Activated CD8-positive, alpha-beta memory T cell treated with anti-CD3 and anti-CD28 coated beads, Interleukin-2, amount 10 ng/mL, durations not matched to agents 7 days and 5 days (primary cell): ENCODE measurements at regions not wholly inside any gene's neighbourhood (a gene's known extent, or its start where the extent isn't known, plus 50 kb on each side); places are given as distances from the start of the nearest gene placed in this dataset.
"Not testable (repeated sequence)": the region's sequence is repeated elsewhere in the genome, so short reads cannot be mapped to it uniquely, and the experiment has no call there.

ENCODE experiments used
- ATAC-seq: fragments of 150-1000 bp; cut with Tn5 transposase; one replicate; pipeline ENCODE4 v1.10.0; 2021; ENCODE audit warnings: moderate library complexity
- CTCF ChIA-PET: fragments of 350-600 bp; sonication (Branson Sonifier 250); formaldehyde crosslinking; loops from one replicate; lab custom pipeline; 2021; ENCODE audit warnings: antibody characterized with exemption; lab: Charles Lee
- DNase-seq: peaks from one replicate; pipeline ENCODE4 v3.0.0-alpha.2; 2020
- H3K27ac Mint-ChIP-seq: one replicate; pipeline ENCODE4 v1.8.0; 2021; ENCODE audit warnings: mild to moderate bottlenecking, mixed read lengths
- H3K27me3 Mint-ChIP-seq: one replicate; pipeline ENCODE4 v1.8.0; 2021; ENCODE audit warnings: mixed read lengths
- H3K36me3 Mint-ChIP-seq: one replicate; pipeline ENCODE4 v1.8.0; 2021; ENCODE audit warnings: mild to moderate bottlenecking, mixed read lengths
- H3K4me1 Mint-ChIP-seq: one replicate; pipeline ENCODE4 v1.8.0; 2021; ENCODE audit warnings: mixed read lengths
- H3K4me3 Mint-ChIP-seq: one replicate; pipeline ENCODE4 v1.8.0; 2021; ENCODE audit warnings: mild to moderate bottlenecking, moderate library complexity, mixed read lengths
- H3K9me3 Mint-ChIP-seq: one replicate; pipeline ENCODE4 v1.8.0; 2022; ENCODE audit warnings: low read depth, mixed read lengths

DNA sequence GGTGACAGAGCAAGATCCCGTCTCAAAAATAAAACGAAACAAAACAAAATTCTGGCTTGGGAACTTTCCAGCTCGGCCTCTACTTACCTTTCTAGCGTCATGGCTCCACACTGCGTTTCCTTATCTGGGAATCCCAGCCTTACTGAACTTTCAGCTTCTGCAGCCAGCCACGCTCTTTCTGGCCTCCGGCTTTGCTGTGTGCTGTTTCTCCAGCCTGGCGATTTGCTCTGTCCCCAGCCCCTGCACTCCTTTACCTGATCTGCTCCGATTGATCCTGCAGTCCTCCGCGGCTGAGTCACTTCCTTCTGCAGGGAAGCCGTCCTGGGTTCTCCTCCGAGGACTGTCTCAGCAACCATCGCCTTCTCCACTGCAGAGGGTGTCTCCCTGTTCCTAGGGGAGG is 71.0 kb upstream of the FAM171A1 start:
- no peak for ATAC-seq

GRCh38 chr10:15440204-15440711 is 69.2 kb upstream of the FAM171A1 start:
- Mint-ChIP-seq H3K4me3 (no peak overlapping the region), H3K9me3 (no peaks in the 10 kb centered on the region), H3K27ac (no peak overlapping the region), H3K27me3 (peaks cover 28% of the 10 kb centered on the region), H3K36me3 (no peaks in the 10 kb centered on the region), H3K4me1 (peaks cover 3% of the 10 kb centered on the region)
- CTCF ChIA-PET, result no interaction called here
- ATAC-seq, result no peak
- DNase-seq, result no peak

More for the DNA sequence above, 71.0 kb upstream of the FAM171A1 start:
- no peak overlapping the region for H3K27ac Mint-ChIP-seq
- peaks cover 3% of the 10 kb centered on the region for H3K4me1 Mint-ChIP-seq
- H3K27me3 Mint-ChIP-seq, result peaks cover 21% of the 10 kb centered on the region
- no peaks in the 10 kb centered on the region for H3K36me3 Mint-ChIP-seq
- CTCF ChIA-PET, result no interaction called here
- H3K9me3 Mint-ChIP-seq, result no peaks in the 10 kb centered on the region
- no peak overlapping the region for H3K4me3 Mint-ChIP-seq
- DNase-seq, result no peak

- Mint-ChIP-seq H3K4me1 (peaks cover 6% of the 10 kb centered on the region), H3K27me3 (peaks cover 28% of the 10 kb centered on the region), H3K36me3 (no peaks in the 10 kb centered on the region), H3K9me3 (no peaks in the 10 kb centered on the region), H3K4me3 (no peak overlapping the region), H3K27ac (no peak overlapping the region)
- CTCF ChIA-PET, result interaction anchor here (1.3 kb wide), 1 partner anchor 11 kb away, joined by 4 read pairs; no protein-coding TSS in a partner anchor
- ATAC-seq (no peak), DNase-seq (no peak)
Measured at GRCh38 chr10:15439341-15439842, 68.3 kb upstream of the FAM171A1 start.

GRCh38 chr10:15436696-15437095 is 65.6 kb upstream of the FAM171A1 start:
- H3K9me3 Mint-ChIP-seq, result no peaks in the 10 kb centered on the region
- DNase-seq (no peak), ATAC-seq (no peak)
- H3K4me1 Mint-ChIP-seq, result peaks cover 6% of the 10 kb centered on the region
- H3K27ac Mint-ChIP-seq, result no peak overlapping the region
- no peaks in the 10 kb centered on the region for H3K36me3 Mint-ChIP-seq
- H3K4me3 Mint-ChIP-seq, result no peak overlapping the region
- CTCF ChIA-PET, result no interaction called here
- peaks cover 32% of the 10 kb centered on the region for H3K27me3 Mint-ChIP-seq

GRCh38 chr10:15433850-15434537 is 62.9 kb upstream of the FAM171A1 start:
- H3K9me3 Mint-ChIP-seq, result no peaks in the 10 kb centered on the region
- no peaks in the 10 kb centered on the region for H3K36me3 Mint-ChIP-seq
- peak; percentile 58 for ATAC-seq
- DNase-seq, result no peak
- peaks cover 3% of the 10 kb centered on the region for H3K4me1 Mint-ChIP-seq
- CTCF ChIA-PET, result interaction anchor here (0.6 to 0.9 kb wide), 4 partner anchors 9 to 53 kb away, joined by 3 to 4 read pairs (median 3); no protein-coding TSS in a partner anchor
- H3K27me3 Mint-ChIP-seq, result peaks cover 17% of the 10 kb centered on the region
- peak overlapping the region; percentile 67 for H3K4me3 Mint-ChIP-seq
- no peak overlapping the region for H3K27ac Mint-ChIP-seq

GRCh38 chr10:15432266-15432665 is 61.2 kb upstream of the FAM171A1 start:
- Mint-ChIP-seq H3K4me3 (no peak overlapping the region), H3K27ac (no peak overlapping the region), H3K9me3 (no peaks in the 10 kb centered on the region), H3K36me3 (no peaks in the 10 kb centered on the region), H3K4me1 (peaks cover 3% of the 10 kb centered on the region), H3K27me3 (peaks cover 22% of the 10 kb centered on the region)
- CTCF ChIA-PET, result no interaction called here
- ATAC-seq, result no peak
- DNase-seq, result no peak

DNA sequence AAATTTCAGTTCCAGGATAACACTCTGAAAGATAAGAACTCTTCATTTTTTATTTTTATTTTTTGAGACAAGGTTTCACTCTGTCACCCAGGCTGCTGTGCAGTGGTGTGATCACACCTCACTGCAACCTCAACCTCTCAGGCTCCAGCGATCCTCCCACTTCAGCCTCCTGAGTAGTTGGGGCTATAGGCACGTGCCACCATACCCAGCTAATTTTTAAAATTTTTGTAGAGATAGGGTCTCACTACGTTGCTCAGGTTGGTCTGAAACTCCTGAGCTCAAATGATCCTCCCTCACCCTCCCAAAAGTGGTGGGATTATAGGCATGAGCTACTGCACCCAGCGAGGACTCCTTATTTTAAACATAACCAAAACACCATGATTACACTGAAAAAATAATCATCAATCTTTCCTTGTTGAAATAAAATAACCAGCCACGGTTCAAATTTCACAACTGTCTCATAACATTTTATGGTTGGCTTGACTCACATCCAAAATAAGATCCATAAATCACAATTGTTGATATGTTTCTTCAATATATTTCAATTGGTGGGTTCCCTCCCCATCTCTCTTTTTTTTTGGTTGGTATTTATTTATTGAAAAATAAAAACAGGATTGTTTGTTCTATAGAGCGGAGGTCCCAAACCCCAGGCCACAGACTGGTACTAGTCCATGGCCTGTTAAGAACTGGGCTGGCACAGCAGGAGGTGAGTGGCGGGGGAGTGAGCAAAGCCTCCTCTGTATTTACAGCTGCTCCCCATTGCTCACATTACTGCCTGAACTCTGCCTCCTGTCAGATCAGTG is 60.1 kb upstream of the FAM171A1 start:
- CTCF ChIA-PET, result interaction anchor here (1.0 kb wide), 1 partner anchor 11 kb away, joined by 4 read pairs; no protein-coding TSS in a partner anchor
- Mint-ChIP-seq H3K36me3 (no peaks in the 10 kb centered on the region), H3K27ac (no peak overlapping the region), H3K9me3 (no peaks in the 10 kb centered on the region), H3K4me3 (no peak overlapping the region), H3K27me3 (peaks cover 19% of the 10 kb centered on the region), H3K4me1 (peaks cover 3% of the 10 kb centered on the region)
- DNase-seq, result no peak
- ATAC-seq, result no peak

- CTCF ChIA-PET, result interaction anchor here (1.3 to 2.0 kb wide), 2 partner anchors 8 to 11 kb away, joined by 4 to 6 read pairs; no protein-coding TSS in a partner anchor
- no peak for ATAC-seq
- Mint-ChIP-seq H3K9me3 (no peaks in the 10 kb centered on the region), H3K27me3 (peaks cover 19% of the 10 kb centered on the region), H3K27ac (no peak overlapping the region), H3K4me3 (no peak overlapping the region), H3K4me1 (no peaks in the 10 kb centered on the region), H3K36me3 (no peaks in the 10 kb centered on the region)
- DNase-seq, result no peak
Measured at GRCh38 chr10:15428681-15429080, 57.6 kb upstream of the FAM171A1 start.

DNA sequence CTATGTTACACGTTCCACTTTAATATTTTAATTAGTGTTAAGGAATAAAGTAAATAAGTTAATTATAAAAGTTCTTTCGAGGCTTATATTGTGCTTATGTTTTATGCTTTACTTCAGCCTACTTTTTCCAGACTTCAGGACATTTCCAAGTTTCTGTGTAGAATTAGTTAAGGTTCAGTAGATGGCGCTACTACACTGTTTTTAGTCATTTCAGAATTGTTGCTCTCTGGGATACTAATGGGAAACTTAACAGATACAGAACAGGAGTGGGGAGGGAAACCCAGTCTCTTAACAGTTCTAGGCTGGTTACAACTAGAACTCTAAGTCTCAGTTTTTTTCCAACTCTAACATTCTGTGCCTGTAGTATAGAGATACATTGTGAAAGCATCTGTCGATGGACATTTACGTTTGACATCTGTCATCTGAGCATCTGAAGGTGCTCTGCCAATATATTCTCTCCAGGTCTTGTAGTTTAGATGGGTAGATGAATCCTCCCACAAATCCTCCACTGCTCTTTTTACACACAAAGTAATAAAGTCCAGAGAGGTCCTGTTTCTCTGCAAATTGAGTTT is 56.8 kb upstream of the FAM171A1 start:
- Mint-ChIP-seq H3K36me3 (no peaks in the 10 kb centered on the region), H3K9me3 (no peaks in the 10 kb centered on the region), H3K4me1 (no peaks in the 10 kb centered on the region), H3K27me3 (peaks cover 24% of the 10 kb centered on the region), H3K4me3 (no peak overlapping the region), H3K27ac (no peak overlapping the region)
- DNase-seq (no peak), ATAC-seq (no peak)
- CTCF ChIA-PET, result interaction anchor here (1.3 to 2.0 kb wide), 2 partner anchors 8 to 11 kb away, joined by 4 to 6 read pairs; no protein-coding TSS in a partner anchor

GRCh38 chr10:15426558-15426957 is 55.5 kb upstream of the FAM171A1 start:
- Mint-ChIP-seq H3K27me3 (peaks cover 25% of the 10 kb centered on the region), H3K9me3 (no peaks in the 10 kb centered on the region), H3K27ac (no peak overlapping the region), H3K36me3 (no peaks in the 10 kb centered on the region), H3K4me1 (no peaks in the 10 kb centered on the region), H3K4me3 (no peak overlapping the region)
- ATAC-seq (no peak), DNase-seq (no peak)
- CTCF ChIA-PET, result interaction anchor here (0.6 kb wide), 1 partner anchor 176 kb away, joined by 4 read pairs; no protein-coding TSS in a partner anchor

DNA sequence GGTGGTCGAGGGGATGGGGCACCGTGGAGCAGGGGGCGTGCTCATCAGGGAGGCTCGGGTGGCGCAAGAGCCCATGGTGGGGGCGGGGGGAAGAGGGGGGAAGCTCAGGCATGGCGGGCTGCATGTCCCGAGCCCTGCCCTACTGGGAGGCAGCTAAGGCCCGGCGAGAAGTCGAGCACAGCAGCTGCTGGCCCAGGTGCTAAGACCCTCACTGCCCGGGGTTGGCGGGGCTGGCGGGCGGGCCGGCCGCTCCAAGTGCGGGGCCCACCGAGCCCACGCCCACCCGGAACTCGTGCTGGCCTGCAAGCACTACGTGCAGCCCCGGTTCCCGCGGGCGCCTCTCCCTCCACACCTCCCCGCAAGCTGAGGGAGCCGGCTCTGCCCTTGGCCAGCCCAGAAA is 55.0 kb upstream of the FAM171A1 start:
- H3K27me3 Mint-ChIP-seq, result peaks cover 25% of the 10 kb centered on the region
- CTCF ChIA-PET, result interaction anchor here (0.6 kb wide), 1 partner anchor 175 kb away, joined by 4 read pairs; no protein-coding TSS in a partner anchor
- H3K4me1 Mint-ChIP-seq, result no peaks in the 10 kb centered on the region
- ATAC-seq (no peak), DNase-seq (no peak)
- H3K36me3 Mint-ChIP-seq, result no peaks in the 10 kb centered on the region
- H3K27ac Mint-ChIP-seq, result no peak overlapping the region
- no peak overlapping the region for H3K4me3 Mint-ChIP-seq
- no peaks in the 10 kb centered on the region for H3K9me3 Mint-ChIP-seq

DNA sequence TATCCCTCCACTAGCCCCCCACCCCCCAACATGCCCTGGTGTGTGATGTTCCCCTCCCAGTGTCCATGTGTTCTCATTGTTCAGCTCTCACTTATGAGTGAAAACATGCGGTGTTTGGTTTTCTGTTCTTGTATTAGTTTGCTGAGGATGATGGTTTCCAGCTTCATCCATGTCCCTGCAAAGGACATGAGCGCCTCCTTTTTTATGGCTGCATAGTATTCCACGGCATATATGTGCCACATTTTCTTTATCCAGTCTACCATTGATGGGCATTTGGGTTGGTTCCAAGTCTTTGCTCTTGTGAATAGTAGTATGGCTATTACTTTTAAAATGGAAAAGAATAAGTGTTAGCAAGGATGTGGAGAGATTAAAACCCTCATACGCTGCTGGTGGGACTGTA is 50.8 kb upstream of the FAM171A1 start:
- H3K27ac Mint-ChIP-seq, H3K4me1 Mint-ChIP-seq, H3K9me3 Mint-ChIP-seq, DNase-seq, ATAC-seq, H3K4me3 Mint-ChIP-seq, CTCF ChIA-PET, H3K36me3 Mint-ChIP-seq: not testable (repeated sequence)
- peaks cover 14% of the 10 kb centered on the region for H3K27me3 Mint-ChIP-seq
